Smooth muscle cell of the brain vasculature (primary cell): ENCODE measurements at regions not wholly inside any gene's neighbourhood (a gene's known extent, or its start where the extent isn't known, plus 50 kb on each side); places are given as distances from the start of the nearest gene placed in this dataset.
A peak's percentile ranks its signal among the peaks of the same experiment; 100 is the strongest.
"Not testable (repeated sequence)": the region's sequence is repeated elsewhere in the genome, so short reads cannot be mapped to it uniquely, and the experiment has no call there.

ENCODE experiments used
- DNase-seq: peaks from one replicate; pipeline ENCODE4 v3.0.0-alpha.2; 2012; ENCODE audit warnings: low read depth, low spot score

DNA sequence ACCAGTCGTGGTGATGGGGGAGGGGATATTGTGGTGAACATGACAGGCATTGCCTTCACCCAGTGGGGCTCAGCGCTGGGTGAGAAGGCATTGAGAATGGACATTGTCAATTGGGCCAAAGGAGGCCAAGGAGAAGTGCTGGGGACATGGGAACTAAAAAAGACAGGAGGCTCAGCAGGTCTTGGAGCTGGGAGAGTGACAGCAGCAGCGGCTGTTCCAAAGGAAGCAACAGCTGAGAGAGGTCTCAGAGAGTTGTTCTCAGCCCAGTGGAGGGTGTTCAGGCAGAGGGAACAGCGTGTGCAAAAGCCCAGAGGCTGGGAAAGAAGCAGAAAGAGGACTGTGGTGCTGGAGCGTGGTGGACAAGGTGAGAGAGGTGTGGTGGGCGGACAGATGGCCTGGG is 56.6 kb upstream of the ASNS start:
- DNase-seq, result not testable (repeated sequence)

DNA sequence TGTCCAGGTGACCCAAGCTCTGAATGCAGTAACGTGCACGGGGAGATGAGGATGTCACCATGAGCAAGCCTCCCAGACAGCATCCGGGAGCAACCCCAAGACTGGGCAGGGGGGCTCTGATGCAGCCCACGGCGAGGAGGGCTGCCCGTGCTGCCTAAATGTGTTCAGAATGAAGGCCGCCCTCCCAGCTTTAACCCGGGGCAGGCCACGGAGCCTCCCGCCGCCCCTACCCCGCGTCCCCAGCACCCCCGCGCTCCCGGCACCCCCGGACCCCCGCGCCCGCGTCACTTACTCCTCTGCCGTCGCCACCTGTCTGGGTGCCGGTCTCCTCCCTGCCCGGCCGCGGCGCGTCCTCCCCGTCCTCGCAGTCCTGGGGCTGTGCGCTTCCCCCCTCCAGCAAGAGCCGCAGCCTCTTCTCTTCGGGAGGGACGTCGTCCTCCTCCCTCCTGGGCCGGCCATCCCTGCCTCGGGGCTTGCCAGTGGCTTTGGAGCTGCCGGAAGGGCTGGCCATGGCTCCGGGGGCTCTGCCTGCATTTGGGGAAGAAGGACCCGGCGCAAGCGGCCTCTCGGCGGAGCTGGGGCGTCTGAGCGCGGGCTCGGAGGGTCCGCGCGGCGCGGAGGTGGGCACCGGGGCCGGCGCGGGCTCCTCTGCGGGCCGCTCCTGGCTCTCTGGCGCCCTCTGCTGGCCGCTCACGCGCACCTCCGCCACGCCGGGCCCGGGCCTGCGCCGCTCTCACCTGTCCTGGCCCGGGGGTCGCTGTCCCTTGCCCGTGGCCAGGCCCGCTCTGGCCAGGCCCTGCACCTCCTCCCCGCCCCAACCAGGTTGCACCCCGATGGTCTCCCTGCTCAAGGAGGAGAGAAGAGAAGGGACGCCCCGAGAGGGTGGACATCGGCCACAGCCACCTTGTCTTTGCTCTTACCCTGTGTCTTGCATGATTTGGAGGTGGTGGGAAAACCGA is 55.9 kb upstream of the ASNS start:
- peak; percentile 0 for DNase-seq
